Activated CD4-positive, alpha-beta memory T cell treated with anti-CD3 and anti-CD28 coated beads, Interleukin-2, amount 10 ng/mL, durations not matched to agents 7 days and 5 days (primary cell): ENCODE measurements at regions not wholly inside any gene's neighbourhood (a gene's known extent, or its start where the extent isn't known, plus 50 kb on each side); places are given as distances from the start of the nearest gene placed in this dataset.
"Not testable (repeated sequence)": the region's sequence is repeated elsewhere in the genome, so short reads cannot be mapped to it uniquely, and the experiment has no call there.

Experiments used
- CTCF ChIA-PET: fragments of 350-600 bp; sonication (Branson Sonifier 250); formaldehyde crosslinking; loops from one replicate; lab custom pipeline; 2021; ENCODE audit warnings: antibody characterized with exemption, inconsistent platforms; lab: Charles Lee
- POLR2A ChIA-PET: fragments of 350-600 bp; sonication (Branson Sonifier 250); formaldehyde crosslinking; loops from one replicate; lab custom pipeline; 2021; ENCODE audit warnings: antibody characterized with exemption; lab: Charles Lee
- DNase-seq: peaks from one replicate; pipeline ENCODE4 v3.0.0-alpha.2; 2020
- H3K27ac Mint-ChIP-seq: one replicate; pipeline ENCODE4 v1.8.0; 2021; ENCODE audit warnings: mild to moderate bottlenecking, mixed read lengths
- H3K27me3 Mint-ChIP-seq: one replicate; pipeline ENCODE4 v1.8.0; 2021; ENCODE audit warnings: mixed read lengths
- H3K36me3 Mint-ChIP-seq: one replicate; pipeline ENCODE4 v1.8.0; 2021; ENCODE audit warnings: low read depth, mixed read lengths
- H3K4me1 Mint-ChIP-seq: one replicate; pipeline ENCODE4 v1.8.0; 2021; ENCODE audit warnings: mixed read lengths
- H3K4me3 Mint-ChIP-seq: one replicate; pipeline ENCODE4 v1.8.0; 2021; ENCODE audit warnings: mild to moderate bottlenecking, mixed read lengths
- H3K9me3 Mint-ChIP-seq: one replicate; pipeline ENCODE4 v1.8.0; 2021; ENCODE audit warnings: mixed read lengths

GRCh38 chr3:152589644-152590043 is 245.3 kb upstream of the P2RY1 start:
- no peaks in the 10 kb centered on the region for H3K36me3 Mint-ChIP-seq
- POLR2A ChIA-PET, result no interaction called here
- no peaks in the 10 kb centered on the region for H3K9me3 Mint-ChIP-seq
- H3K4me3 Mint-ChIP-seq, result no peak overlapping the region
- DNase-seq, result no peak
- no peak overlapping the region for H3K27ac Mint-ChIP-seq
- CTCF ChIA-PET, result no interaction called here
- peaks cover 9% of the 10 kb centered on the region for H3K27me3 Mint-ChIP-seq
- no peaks in the 10 kb centered on the region for H3K4me1 Mint-ChIP-seq

- Mint-ChIP-seq H3K4me1 (peaks cover 5% of the 10 kb centered on the region), H3K4me3 (no peak overlapping the region), H3K36me3 (no peaks in the 10 kb centered on the region), H3K27me3 (peaks cover 7% of the 10 kb centered on the region), H3K27ac (no peak overlapping the region), H3K9me3 (no peaks in the 10 kb centered on the region)
- ChIA-PET POLR2A (no interaction called here), CTCF (no interaction called here)
- no peak for DNase-seq
These were observed 243.4 kb upstream of the P2RY1 start for GRCh38 chr3:152591515-152591914.

- no peaks in the 10 kb centered on the region for H3K36me3 Mint-ChIP-seq
- H3K9me3 Mint-ChIP-seq, result no peaks in the 10 kb centered on the region
- DNase-seq, result no peak
- CTCF ChIA-PET, result no interaction called here
- no peak overlapping the region for H3K27ac Mint-ChIP-seq
- H3K4me1 Mint-ChIP-seq, result peaks cover 5% of the 10 kb centered on the region
- POLR2A ChIA-PET, result no interaction called here
- H3K4me3 Mint-ChIP-seq, result no peak overlapping the region
- H3K27me3 Mint-ChIP-seq, result peaks cover 3% of the 10 kb centered on the region
These were observed 241.7 kb upstream of the P2RY1 start for GRCh38 chr3:152593242-152593641.

DNA sequence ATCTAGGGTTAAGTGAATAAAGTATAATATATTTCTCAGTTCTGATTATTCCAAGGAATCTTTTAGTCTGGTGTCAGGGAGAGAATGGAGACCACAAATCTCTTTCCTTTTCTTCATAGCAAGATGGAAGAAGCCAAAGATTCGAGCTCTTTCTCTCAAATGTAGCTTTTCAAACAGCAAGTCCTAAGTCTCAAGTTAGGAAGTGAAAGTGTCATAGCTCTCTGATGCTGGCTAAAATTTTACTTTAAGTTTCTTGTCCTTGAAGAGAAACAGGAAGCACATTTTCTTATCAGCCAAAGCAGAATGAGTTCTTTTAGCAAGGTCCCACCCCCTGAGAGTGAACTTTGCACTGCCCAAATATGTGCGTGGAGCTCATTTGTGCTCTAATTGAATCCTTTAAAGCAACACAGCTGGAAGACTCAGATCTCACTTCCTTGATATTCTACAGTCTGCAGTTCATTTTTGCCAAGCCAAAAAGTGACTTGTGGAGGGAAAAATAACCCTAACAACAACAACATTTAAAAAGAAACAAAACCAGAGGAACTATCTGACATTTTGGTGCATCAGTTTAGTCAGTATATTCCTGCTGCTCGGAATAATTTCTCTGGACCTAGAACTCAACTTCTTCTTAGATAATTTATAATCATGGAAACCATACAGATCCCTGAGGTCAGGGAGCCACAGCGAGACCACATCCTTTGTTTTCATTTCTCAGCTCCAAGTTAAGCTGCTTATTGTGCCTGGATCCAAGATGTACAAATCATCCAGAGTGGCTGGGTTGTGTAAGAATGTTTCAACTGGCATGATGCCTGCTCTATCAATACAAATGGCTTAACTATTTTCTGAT is 238.7 kb upstream of the P2RY1 start:
- POLR2A ChIA-PET, result no interaction called here
- no peak overlapping the region for H3K4me3 Mint-ChIP-seq
- CTCF ChIA-PET, result interaction anchor here (0.6 kb wide), 1 partner anchor 39 kb away, joined by 3 read pairs; no protein-coding TSS in a partner anchor
- DNase-seq, result no peak
- H3K36me3 Mint-ChIP-seq, result no peaks in the 10 kb centered on the region
- no peak overlapping the region for H3K27ac Mint-ChIP-seq
- H3K27me3 Mint-ChIP-seq, result peaks cover 3% of the 10 kb centered on the region
- peaks cover 5% of the 10 kb centered on the region for H3K4me1 Mint-ChIP-seq
- no peaks in the 10 kb centered on the region for H3K9me3 Mint-ChIP-seq

DNA sequence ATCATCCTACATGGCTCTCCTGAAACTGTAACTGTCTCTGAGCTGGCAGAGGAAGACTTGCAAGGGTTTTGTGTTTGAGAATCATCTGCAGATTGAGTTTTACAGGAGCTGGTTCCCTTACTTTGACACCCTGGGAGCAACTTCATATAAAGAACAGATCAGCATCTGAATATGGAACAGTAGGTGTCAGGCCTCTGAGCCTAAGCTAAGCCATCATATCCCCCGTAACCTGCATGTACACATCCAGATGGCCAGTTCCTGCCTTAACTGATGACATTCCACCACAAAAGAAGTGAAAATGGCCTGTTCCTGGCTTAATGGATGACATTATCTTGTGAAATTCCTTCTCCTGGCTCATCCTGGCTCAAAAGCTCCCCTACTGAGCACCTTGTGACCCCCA is 238.1 kb upstream of the P2RY1 start:
- H3K4me3 Mint-ChIP-seq, H3K9me3 Mint-ChIP-seq, H3K36me3 Mint-ChIP-seq, POLR2A ChIA-PET, H3K4me1 Mint-ChIP-seq, DNase-seq, CTCF ChIA-PET, H3K27ac Mint-ChIP-seq, H3K27me3 Mint-ChIP-seq: not testable (repeated sequence)

- H3K4me3 Mint-ChIP-seq, result no peak overlapping the region
- H3K27ac Mint-ChIP-seq, result no peak overlapping the region
- DNase-seq, result no peak
- H3K4me1 Mint-ChIP-seq, result no peaks in the 10 kb centered on the region
- ChIA-PET POLR2A (no interaction called here), CTCF (no interaction called here)
- H3K36me3 Mint-ChIP-seq, result no peaks in the 10 kb centered on the region
- H3K27me3 Mint-ChIP-seq, result no peaks in the 10 kb centered on the region
- H3K9me3 Mint-ChIP-seq, result no peaks in the 10 kb centered on the region
These were observed 228.8 kb upstream of the P2RY1 start for GRCh38 chr3:152606146-152606545.

DNA sequence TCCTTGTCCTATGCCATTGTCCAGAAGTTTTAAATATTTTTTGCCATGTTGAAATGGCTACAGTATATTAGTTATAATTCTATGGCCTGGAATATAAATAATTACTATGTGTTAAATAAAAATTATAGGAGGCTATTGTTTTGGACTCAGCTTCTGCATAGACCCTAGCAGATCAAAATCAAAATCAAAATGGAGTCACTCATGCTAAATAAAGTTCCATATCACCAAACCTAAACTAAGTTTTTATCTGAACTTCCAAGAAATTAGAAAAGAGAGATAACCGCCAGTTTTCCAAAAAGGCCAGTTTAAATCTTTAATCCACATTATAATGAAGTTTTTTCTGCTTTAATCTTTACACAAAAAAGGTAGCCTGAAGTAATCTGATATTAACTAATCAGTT is 227.8 kb upstream of the P2RY1 start:
- H3K27ac Mint-ChIP-seq, result no peak overlapping the region
- POLR2A ChIA-PET, result no interaction called here

DNA sequence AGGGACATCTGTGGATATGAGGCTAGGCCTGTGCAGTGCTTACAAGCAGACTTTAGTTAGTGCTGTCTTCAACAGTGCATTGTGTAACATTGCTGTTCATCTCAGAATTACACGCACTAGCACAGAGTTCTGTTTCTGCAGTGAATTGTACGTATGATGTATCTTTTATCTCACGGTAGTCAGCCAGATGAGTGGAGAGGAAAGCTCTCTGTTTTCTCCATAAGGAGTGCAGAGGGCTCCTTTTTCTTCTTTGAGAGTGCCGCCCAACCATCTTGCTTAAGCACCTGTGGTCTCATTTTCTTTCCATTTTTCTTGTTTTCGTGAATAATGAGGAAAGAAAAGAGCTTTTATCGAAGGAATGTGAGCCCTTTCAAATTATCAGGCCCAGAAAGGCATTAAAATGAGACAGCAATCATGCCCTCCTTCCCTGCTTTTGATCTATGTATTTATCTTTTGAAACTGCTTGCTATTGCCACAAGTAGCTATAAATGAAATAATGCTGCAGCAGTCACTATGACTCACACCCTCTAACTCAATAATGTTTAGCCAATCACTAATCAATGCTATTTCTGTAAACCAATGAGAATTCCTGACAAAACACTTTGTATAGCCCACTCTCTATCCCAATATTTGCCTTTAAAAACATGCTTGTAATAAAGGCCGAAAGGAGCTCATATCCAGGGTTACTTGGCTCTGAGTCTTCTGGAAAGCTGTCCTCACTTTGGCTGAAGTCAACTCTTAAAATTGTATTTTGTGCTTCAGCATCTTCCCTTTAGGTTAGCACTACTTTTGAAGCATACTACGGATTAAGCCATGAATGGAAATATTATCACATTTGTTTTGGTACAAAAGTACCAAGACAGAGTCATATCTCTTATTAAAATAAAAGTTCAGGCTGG is 226.0 kb upstream of the P2RY1 start:
- H3K36me3 Mint-ChIP-seq, result no peaks in the 10 kb centered on the region
- POLR2A ChIA-PET, result no interaction called here
- no peak for DNase-seq
- CTCF ChIA-PET, result no interaction called here
- H3K9me3 Mint-ChIP-seq, result no peaks in the 10 kb centered on the region
- H3K4me3 Mint-ChIP-seq, result no peak overlapping the region
- H3K27ac Mint-ChIP-seq, result no peak overlapping the region
- H3K4me1 Mint-ChIP-seq, result no peaks in the 10 kb centered on the region
- H3K27me3 Mint-ChIP-seq, result peaks cover 4% of the 10 kb centered on the region

More for the DNA sequence above, 227.8 kb upstream of the P2RY1 start:
- Mint-ChIP-seq H3K4me1 (no peaks in the 10 kb centered on the region), H3K4me3 (no peak overlapping the region), H3K9me3 (no peaks in the 10 kb centered on the region), H3K27me3 (peaks cover 3% of the 10 kb centered on the region), H3K36me3 (no peaks in the 10 kb centered on the region)
- CTCF ChIA-PET, result no interaction called here
- DNase-seq, result no peak

DNA sequence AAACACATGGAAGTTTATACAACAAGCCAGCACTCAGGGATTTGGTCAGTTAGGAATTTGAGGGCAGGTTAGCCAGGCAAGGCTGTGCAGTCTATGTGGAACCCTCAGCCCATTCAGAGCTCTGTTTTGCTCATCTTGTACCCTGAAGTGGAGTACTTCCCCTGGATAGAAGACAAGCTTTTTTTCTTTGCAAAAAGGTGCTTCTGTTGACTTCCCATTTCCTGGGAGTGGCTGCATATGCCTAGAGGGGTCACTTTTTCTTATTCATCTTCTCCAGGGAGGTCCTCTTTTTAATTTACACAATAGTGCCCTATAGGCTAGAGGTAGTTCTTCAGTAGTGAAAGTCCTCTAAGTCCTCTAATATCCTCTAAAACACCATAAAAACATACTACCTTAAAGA is 225.0 kb upstream of the P2RY1 start:
- peaks cover 4% of the 10 kb centered on the region for H3K27me3 Mint-ChIP-seq
- H3K4me1 Mint-ChIP-seq, result no peaks in the 10 kb centered on the region
- CTCF ChIA-PET, result no interaction called here
- H3K9me3 Mint-ChIP-seq, result no peaks in the 10 kb centered on the region
- no peak overlapping the region for H3K4me3 Mint-ChIP-seq
- H3K36me3 Mint-ChIP-seq, result no peaks in the 10 kb centered on the region
- DNase-seq, result no peak
- POLR2A ChIA-PET, result no interaction called here
- no peak overlapping the region for H3K27ac Mint-ChIP-seq

DNA sequence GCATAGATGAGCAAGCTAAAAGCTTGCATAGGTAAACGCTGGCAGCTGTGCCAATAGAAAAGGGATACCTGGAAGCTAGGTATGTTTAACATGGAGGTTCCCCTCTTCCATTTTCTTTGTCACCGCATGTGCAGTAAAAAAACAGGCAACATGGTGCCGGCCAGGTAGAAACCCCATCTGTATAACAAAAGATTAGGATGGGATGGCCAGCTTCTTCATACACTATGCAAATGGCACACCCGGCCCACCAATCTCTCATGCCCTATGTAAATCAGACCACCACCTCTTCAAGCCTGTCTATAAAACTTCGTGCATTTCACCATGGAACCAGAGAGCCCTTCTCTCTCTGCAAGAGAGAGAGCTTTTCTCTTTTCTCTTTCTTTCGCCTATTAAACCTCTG is 224.3 kb upstream of the P2RY1 start:
- DNase-seq, result no peak
- POLR2A ChIA-PET, result no interaction called here
- Mint-ChIP-seq H3K27ac (no peak overlapping the region), H3K4me1 (no peaks in the 10 kb centered on the region), H3K36me3 (no peaks in the 10 kb centered on the region), H3K4me3 (no peak overlapping the region), H3K27me3 (peaks cover 4% of the 10 kb centered on the region), H3K9me3 (no peaks in the 10 kb centered on the region)
- CTCF ChIA-PET, result no interaction called here

DNA sequence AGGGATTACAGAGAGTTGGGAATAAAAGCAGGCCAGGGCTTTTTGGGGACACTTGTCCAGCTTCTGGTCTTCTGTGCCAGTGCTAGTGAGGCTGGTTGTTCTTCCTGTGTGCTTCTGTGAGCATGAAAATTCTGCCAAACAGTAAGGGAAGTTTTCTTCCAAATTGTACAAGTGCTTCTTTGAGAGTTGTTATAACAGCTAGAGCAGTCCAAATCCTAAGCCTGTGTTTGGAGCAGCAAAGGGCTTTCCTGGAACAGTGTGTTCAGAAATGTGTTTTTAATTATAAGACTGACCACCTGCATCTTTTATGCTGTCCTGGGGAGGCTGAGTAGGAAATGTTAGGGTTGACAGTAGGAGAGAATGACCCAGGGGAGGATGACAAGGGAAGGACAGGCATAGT is 223.0 kb upstream of the P2RY1 start:
- Mint-ChIP-seq H3K9me3 (no peaks in the 10 kb centered on the region), H3K4me1 (no peaks in the 10 kb centered on the region), H3K27ac (no peak overlapping the region), H3K27me3 (peaks cover 4% of the 10 kb centered on the region), H3K36me3 (no peaks in the 10 kb centered on the region), H3K4me3 (no peak overlapping the region)
- ChIA-PET CTCF (no interaction called here), POLR2A (no interaction called here)
- no peak for DNase-seq

DNA sequence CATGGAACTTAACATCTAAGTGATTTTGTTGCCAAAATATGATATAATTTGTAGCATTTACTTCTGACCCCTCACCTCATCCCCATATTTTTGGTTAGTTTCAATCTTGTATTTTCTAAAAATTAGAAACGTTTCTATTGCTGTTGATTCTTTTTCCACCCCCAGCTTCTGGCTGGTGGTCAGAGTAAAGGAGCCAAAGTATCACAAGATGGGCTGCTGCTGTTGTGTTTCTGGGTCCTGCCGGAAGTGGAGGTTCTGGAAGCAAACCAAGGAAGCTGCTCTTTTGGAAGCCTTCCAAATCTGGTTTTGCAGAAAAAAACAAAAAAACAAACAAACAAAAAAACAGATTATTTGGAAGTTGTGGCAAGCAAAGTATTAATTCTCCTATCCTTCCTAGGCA is 221.1 kb upstream of the P2RY1 start:
- Mint-ChIP-seq H3K9me3 (no peaks in the 10 kb centered on the region), H3K4me3 (no peak overlapping the region), H3K36me3 (no peaks in the 10 kb centered on the region), H3K4me1 (no peaks in the 10 kb centered on the region), H3K27me3 (peaks cover 4% of the 10 kb centered on the region), H3K27ac (no peak overlapping the region)
- ChIA-PET CTCF (no interaction called here), POLR2A (no interaction called here)
- DNase-seq, result no peak

DNA sequence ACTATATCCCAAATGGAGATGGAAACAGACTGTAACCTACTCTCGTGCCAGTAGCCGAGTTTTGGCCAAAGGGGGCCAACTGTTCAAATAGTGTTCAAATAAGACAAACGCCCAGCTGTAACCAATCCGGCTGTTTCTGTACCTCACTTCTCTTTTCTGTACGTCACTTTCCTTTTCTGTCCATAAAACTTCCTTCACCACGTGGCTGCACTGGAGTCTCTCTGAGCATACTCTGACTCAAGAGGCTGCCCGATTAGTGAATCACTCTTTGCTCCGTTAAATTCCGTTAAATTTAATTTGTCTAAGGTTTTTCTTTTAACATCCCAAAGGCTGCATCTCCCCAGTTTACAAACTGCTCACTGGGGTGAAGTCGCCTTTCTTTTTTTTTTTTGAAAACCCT is 219.2 kb upstream of the P2RY1 start:
- Mint-ChIP-seq H3K27ac (no peak overlapping the region), H3K27me3 (peaks cover 9% of the 10 kb centered on the region)
- CTCF ChIA-PET, result no interaction called here

More for the DNA sequence above, 219.2 kb upstream of the P2RY1 start:
- DNase-seq, result no peak
- Mint-ChIP-seq H3K4me3 (no peak overlapping the region), H3K9me3 (no peaks in the 10 kb centered on the region), H3K4me1 (no peaks in the 10 kb centered on the region), H3K36me3 (no peaks in the 10 kb centered on the region)
- POLR2A ChIA-PET, result no interaction called here
